ENCODE measurements at regions not wholly inside any gene's neighbourhood (a gene's known extent, or its start where the extent isn't known, plus 50 kb on each side); places are given as distances from the start of the nearest gene placed in this dataset.
"Not testable (repeated sequence)": the region's sequence is repeated elsewhere in the genome, so short reads cannot be mapped to it uniquely, and the experiment has no call there.

DNA sequence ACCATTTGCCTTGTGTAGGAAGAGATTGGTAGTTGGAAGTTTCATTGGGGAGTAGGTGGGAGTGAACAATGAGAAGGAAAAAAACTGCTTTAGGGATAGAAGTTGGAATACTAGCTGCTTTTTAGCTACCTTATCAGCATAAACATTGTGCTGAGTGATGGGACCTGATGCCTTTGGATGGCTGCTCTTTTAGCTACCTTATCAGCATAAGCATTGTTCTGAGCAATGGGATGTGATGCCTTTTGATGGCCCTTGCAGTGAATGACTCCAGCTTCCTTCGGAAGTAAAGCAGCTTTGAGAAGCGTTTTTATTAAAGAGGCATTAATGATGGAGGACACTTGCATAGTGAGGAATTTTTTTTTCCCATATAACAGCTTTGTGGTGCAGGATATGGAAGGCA lies 168.2 kb upstream of the NLGN4Y start:
- no peak for ATAC-seq

DNA sequence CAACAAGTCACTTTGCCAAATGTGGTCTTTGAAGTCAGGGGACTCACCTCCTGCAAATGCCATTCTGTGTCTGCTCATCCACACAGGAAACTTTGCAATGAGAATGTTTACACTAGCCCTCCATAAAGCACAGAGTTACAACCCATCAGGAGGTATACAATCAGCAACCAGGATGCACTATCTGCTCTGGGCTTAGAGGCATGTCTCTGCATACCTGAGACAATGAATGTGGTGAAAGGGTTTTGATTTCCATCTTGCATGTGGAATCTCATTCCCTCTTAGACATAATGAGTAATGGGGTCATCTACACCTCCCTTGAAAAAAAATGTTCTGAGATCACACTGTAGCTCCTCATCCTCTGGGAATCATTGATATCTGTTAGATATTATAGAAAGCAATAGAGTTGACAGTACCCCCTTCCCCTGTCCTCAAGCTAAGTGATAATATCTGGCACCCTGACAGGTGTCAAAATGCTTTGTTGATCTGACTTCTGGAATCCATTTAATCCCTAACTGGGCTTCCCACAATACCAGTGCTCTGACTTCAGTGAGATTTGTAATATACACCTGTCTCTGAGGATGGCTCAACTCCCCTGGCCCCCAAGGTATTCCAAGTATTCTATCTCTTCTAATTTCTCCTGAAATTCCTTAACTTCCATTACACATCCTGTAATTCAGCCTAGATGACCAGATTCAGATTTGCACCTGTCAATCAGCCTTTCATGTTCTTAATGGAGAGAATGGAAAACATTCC lies 163.4 kb upstream of the NLGN4Y start:
- ATAC-seq, result no peak

DNA sequence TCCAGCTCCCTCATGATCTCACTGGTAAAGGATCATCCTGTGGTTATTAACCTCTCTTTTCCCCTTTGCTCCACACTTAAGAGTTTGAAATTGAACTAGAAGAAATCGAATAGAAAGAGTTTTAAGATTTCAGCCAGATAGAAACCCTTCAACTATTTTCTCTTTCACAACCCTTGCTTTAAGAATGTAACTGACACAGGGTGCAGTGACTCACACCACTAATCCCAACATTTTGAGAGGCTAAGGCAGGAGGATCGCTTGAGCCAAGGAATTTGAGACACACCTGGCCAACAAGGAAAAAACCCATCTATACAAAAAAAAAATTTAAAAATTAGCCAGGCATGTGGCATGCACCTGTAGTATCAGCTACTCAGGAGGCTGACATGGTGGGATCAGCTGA lies 150.7 kb upstream of the NLGN4Y start:
- ATAC-seq, result no peak

- no peak for ATAC-seq
Measured at GRCh38 chrY:14378217-14378616, 146.1 kb upstream of the NLGN4Y start.

DNA sequence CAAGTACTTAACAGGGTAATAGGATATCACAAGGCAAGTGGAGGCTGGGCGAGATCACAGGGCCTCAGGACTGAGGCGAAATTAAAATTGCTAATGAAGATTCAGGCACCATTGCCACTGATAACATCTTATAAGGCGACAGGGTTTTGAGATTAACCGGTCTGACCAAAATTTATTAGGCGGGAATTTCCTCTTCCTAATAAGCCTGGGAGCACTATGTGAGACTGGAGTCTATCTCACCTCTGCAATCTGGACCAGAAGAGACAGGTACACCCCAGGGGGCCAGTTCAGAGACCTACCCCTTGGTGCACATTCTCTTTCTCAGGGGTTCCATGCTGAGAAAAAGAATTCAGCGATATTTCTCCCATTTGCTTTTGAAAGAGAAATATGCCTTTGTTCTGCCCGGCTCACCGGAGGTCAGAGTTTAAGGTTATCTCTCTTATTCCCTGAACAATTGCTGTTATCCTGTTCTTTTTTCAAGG lies 113.7 kb upstream of the NLGN4Y start:
- ATAC-seq, result not testable (repeated sequence)

GRCh38 chrY:14411334-14411733 lies 113.0 kb upstream of the NLGN4Y start:
- no peak for ATAC-seq

DNA sequence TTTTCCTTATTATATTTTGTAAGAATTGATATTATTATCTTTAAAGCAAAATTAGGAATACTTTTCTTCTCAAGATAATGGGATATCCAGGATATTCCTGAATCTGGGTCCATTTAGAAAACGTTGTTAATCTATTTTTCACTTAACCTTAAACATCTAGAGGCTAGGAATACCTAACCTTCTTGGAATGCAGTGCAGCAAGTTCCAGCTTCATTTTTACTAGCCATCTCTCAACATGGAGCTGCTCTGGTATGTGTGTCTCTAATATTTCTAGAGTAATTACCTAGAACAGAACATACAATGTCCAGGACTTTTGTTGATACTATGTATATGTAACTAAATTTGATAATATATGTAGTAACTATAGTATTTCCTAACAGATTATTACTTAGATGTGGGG lies 87.8 kb upstream of the NLGN4Y start:
- no peak for ATAC-seq

DNA sequence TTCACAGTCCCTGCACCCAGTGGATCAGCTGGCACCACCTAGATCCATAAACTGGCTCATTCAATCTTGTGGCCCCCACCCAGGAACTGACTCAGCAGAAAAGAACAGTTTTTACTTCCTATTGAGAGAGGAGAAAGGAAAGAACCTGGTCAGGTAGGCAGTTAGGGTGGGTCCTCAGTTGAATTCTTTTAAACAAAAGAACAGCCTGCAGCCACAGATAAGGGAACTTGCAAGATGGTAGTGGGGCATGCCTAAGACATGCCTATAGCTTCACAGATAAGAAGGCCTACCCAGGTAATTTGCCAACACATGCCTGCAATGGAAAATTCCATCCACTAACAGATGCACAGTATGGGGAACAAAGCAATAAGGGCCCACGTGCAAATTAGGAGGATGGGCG lies 86.7 kb upstream of the NLGN4Y start:
- no peak for ATAC-seq

DNA sequence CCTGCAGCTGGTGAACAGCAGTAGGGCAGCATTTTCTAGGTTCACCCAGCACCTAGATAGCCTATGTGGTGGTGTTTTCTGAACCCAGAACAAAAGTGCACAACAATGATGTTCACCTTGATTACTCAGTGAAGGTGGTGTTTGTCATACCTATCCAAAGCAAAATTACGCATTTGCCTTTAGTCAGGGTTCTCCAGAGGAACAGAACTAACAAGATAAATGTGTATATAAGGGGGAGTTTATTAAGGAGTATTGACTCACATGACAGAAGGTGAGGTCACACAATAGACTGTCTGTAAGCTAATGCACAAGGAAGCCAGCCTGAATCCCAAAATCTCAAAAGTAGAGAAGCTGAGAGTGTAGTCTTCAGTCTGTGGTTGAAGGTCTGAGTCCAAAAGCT lies 85.9 kb upstream of the NLGN4Y start:
- ATAC-seq, result no peak

DNA sequence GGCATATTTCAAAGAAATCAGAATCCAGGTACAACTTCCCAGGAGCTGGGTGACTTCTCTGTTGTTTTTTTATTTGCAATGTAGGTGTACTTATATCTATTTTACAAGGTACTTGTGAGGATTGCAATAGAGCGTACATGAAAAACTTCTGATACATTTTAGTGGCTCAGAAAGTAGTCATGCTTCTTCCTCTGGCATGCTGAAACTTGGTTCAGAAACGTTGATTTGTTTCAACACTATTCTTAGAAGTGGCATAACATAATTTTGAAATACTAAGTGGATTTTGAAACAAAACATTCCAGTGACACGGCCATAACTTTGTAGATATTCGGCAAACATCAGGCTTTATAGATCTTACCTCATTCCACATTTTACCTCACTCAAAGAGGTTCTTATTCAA lies 79.8 kb upstream of the NLGN4Y start:
- no peak for ATAC-seq

DNA sequence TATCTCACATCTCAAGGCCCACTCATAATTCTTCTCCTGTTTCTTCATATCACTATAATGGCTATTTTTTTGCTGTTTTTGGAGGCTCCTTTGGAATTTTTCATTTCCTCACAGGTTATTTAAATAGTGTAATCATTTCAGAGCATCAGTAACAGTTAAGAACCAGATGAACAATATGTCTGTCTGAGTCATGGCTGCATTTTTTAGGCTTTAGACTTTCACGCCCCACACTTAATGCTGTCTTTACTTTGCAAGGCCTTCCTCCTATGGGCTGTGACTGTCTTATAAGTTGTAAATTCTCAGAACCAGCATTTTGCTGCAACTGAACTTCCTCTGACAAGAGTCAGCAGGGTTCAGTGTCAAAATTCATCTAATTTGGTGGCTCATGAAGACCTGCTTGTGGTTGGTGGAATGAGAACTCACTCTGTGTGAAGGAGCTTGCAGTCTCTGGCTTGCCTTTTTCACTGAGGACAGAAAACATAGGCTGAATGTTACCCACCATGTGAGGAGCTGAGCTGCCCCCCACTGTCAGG lies 56.1 kb upstream of the NLGN4Y start:
- ATAC-seq, result no peak

GRCh38 chrY:14472421-14472820 lies 51.9 kb upstream of the NLGN4Y start:
- no peak for ATAC-seq

- no peak for ATAC-seq
Measured at GRCh38 chrY:14473320-14473719, 51.0 kb upstream of the NLGN4Y start.

Measured in activated CD4-positive, CD25-positive, alpha-beta regulatory T cell treated with anti-CD3 and anti-CD28 coated beads, Interleukin-2, amount 50 U/mL, for 24 hours (primary cell).